HEK293 (cell line): ENCODE measurements at regions not wholly inside any gene's neighbourhood (a gene's known extent, or its start where the extent isn't known, plus 50 kb on each side); places are given as distances from the start of the nearest gene placed in this dataset.

ENCODE experiments used
- CTCF ChIA-PET: fragments of 350-600 bp; formaldehyde crosslinking; extraction: SDS; loops from one replicate; lab custom pipeline; 2021; ENCODE audit warnings: antibody characterized with exemption; lab: Yijun Ruan, JAX
- POLR2A ChIA-PET: fragments of 300-600 bp; formaldehyde crosslinking; extraction: SDS; loops from one replicate; lab custom pipeline; 2020; ENCODE audit warnings: antibody characterized with exemption, inconsistent platforms; lab: Yijun Ruan, JAX
- H3K27ac ChIP-seq: fragments of 200-500 bp; sonication (Bioruptor generic); 2 replicates; pipeline ENCODE4 v1.5.1; 2014; ENCODE audit warnings: low read depth, low read length, control low read depth, inconsistent platforms; ENCODE audit errors: extremely low read depth
- H3K36me3 ChIP-seq, 2 experiments: fragments of 200-500 bp in 1 of 2; sonication (Bioruptor generic) in 1 of 2; 1 replicate in 1 of 2; 2 replicates in 1 of 2; pipeline ENCODE4 v1.5.1; 2014 to 2017; ENCODE audit warnings: inconsistent platforms in 2 of 2, low read length in 2 of 2; ENCODE audit not compliant: control insufficient read depth in 2 of 2, insufficient read depth in 1 of 2
- H3K4me1 ChIP-seq: fragments of 200-500 bp; sonication (Bioruptor generic); 2 replicates; pipeline ENCODE4 v1.5.1; 2014; ENCODE audit warnings: mild to moderate bottlenecking, low read length, inconsistent platforms; ENCODE audit not compliant: control insufficient read depth, insufficient read depth
- H3K4me3 ChIP-seq: 2 replicates; pipeline ENCODE4 v1.5.1; 2011; ENCODE audit warnings: low read depth, mild to moderate bottlenecking, control low read depth, low read length, moderate library complexity
- H3K9me3 ChIP-seq: fragments of 200-500 bp; sonication (Bioruptor generic); 2 replicates; pipeline ENCODE4 v1.5.1; 2014; ENCODE audit warnings: low read depth, low read length, inconsistent platforms; ENCODE audit not compliant: control insufficient read depth, insufficient read depth
- GFI1B ChIP-seq: fragments of 450-650 bp; formaldehyde crosslinking; IDR thresholded peaks from 2 replicates; pipeline ENCODE4 v1.5.1; 2016; ENCODE audit warnings: missing biosample characterization, missing genetic modification characterization
- GLI4 ChIP-seq: fragments of 450-650 bp; formaldehyde crosslinking; IDR thresholded peaks from 2 replicates; pipeline ENCODE4 v1.5.1; 2016; ENCODE audit warnings: missing biosample characterization, missing genetic modification characterization
- SCRT2 ChIP-seq: fragments of 450-650 bp; formaldehyde crosslinking; IDR thresholded peaks from 2 replicates; pipeline ENCODE4 v1.5.1; 2016; ENCODE audit warnings: missing biosample characterization, missing genetic modification characterization
- SETDB1 ChIP-seq: IDR thresholded peaks from one replicate; pipeline ENCODE4 v1.6.1; 2017; ENCODE audit warnings: mild to moderate bottlenecking, low read length, moderate library complexity, mixed read lengths; ENCODE audit not compliant: insufficient read length
- ZNF133 ChIP-seq: fragments of 450-650 bp; formaldehyde crosslinking; IDR thresholded peaks from 2 replicates; pipeline ENCODE4 v1.5.1; 2016; ENCODE audit warnings: missing biosample characterization, missing genetic modification characterization
- ZNF155 ChIP-seq: fragments of 450-650 bp; formaldehyde crosslinking; IDR thresholded peaks from 2 replicates; pipeline ENCODE4 v1.5.1; 2016; ENCODE audit warnings: missing biosample characterization, missing genetic modification characterization
- ZNF175 ChIP-seq: fragments of 450-650 bp; formaldehyde crosslinking; IDR thresholded peaks from 2 replicates; pipeline ENCODE4 v1.5.1; 2016; ENCODE audit warnings: missing biosample characterization, missing genetic modification characterization
- ZNF184 ChIP-seq: fragments of 450-650 bp; IDR thresholded peaks from 2 replicates; pipeline ENCODE4 v1.5.1; 2018; ENCODE audit warnings: missing biosample characterization, mild to moderate bottlenecking, missing genetic modification characterization
- ZNF202 ChIP-seq: fragments of 450-650 bp; formaldehyde crosslinking; IDR thresholded peaks from 2 replicates; pipeline ENCODE4 v1.5.1; 2016; ENCODE audit warnings: missing biosample characterization, missing genetic modification characterization, borderline replicate concordance
- ZNF221 ChIP-seq: fragments of 450-650 bp; formaldehyde crosslinking; IDR thresholded peaks from 2 replicates; pipeline ENCODE4 v1.5.1; 2017; ENCODE audit warnings: missing biosample characterization, missing genetic modification characterization, borderline replicate concordance
- ZNF24 ChIP-seq: fragments of 450-650 bp; formaldehyde crosslinking; IDR thresholded peaks from 2 replicates; pipeline ENCODE4 v1.5.1; 2016; ENCODE audit warnings: missing biosample characterization, missing genetic modification characterization
- ZNF354C ChIP-seq: fragments of 450-650 bp; formaldehyde crosslinking; IDR thresholded peaks from 2 replicates; pipeline ENCODE4 v1.5.1; 2016; ENCODE audit warnings: missing biosample characterization, missing genetic modification characterization, low read depth, borderline replicate concordance
- ZNF362 ChIP-seq: fragments of 450-650 bp; formaldehyde crosslinking; IDR thresholded peaks from 2 replicates; pipeline ENCODE4 v1.5.1; 2016; ENCODE audit warnings: missing biosample characterization, missing genetic modification characterization
- ZNF560 ChIP-seq: fragments of 450-650 bp; formaldehyde crosslinking; IDR thresholded peaks from 2 replicates; pipeline ENCODE4 v1.5.1; 2017; ENCODE audit warnings: missing biosample characterization, missing genetic modification characterization, borderline replicate concordance
- ZNF571 ChIP-seq: fragments of 450-650 bp; formaldehyde crosslinking; IDR thresholded peaks from 2 replicates; pipeline ENCODE4 v1.5.0; 2017; ENCODE audit warnings: missing biosample characterization, missing genetic modification characterization
- ZNF792 ChIP-seq: fragments of 450-650 bp; formaldehyde crosslinking; IDR thresholded peaks from 2 replicates; pipeline ENCODE4 v1.5.1; 2016; ENCODE audit warnings: missing biosample characterization, missing genetic modification characterization
- ZNF837 ChIP-seq: fragments of 450-650 bp; formaldehyde crosslinking; IDR thresholded peaks from 2 replicates; pipeline ENCODE4 v1.5.1; 2016; ENCODE audit warnings: missing biosample characterization, missing genetic modification characterization
- ZSCAN5A ChIP-seq: fragments of 450-650 bp; formaldehyde crosslinking; IDR thresholded peaks from 2 replicates; pipeline ENCODE4 v1.5.1; 2016; ENCODE audit warnings: missing biosample characterization, missing genetic modification characterization
- TF ChIP-seq, protein P1 (sequence below): fragments of 450-650 bp; IDR thresholded peaks from 2 replicates; pipeline ENCODE4 v1.5.1; 2018; ENCODE audit warnings: missing biosample characterization, mild to moderate bottlenecking, missing genetic modification characterization
- TF ChIP-seq, protein P2 (sequence below): fragments of 450-650 bp; formaldehyde crosslinking; IDR thresholded peaks from 2 replicates; pipeline ENCODE4 v1.5.1; 2016; ENCODE audit warnings: missing biosample characterization, missing genetic modification characterization
- TF ChIP-seq, protein P3 (sequence below): fragments of 450-650 bp; formaldehyde crosslinking; IDR thresholded peaks from 2 replicates; pipeline ENCODE4 v1.5.1; 2016; ENCODE audit warnings: missing biosample characterization, missing genetic modification characterization, low read depth
- TF ChIP-seq, protein P4 (sequence below): fragments of 450-650 bp; formaldehyde crosslinking; IDR thresholded peaks from 2 replicates; pipeline ENCODE4 v1.5.1; 2016; ENCODE audit warnings: missing biosample characterization, missing genetic modification characterization

DNA sequence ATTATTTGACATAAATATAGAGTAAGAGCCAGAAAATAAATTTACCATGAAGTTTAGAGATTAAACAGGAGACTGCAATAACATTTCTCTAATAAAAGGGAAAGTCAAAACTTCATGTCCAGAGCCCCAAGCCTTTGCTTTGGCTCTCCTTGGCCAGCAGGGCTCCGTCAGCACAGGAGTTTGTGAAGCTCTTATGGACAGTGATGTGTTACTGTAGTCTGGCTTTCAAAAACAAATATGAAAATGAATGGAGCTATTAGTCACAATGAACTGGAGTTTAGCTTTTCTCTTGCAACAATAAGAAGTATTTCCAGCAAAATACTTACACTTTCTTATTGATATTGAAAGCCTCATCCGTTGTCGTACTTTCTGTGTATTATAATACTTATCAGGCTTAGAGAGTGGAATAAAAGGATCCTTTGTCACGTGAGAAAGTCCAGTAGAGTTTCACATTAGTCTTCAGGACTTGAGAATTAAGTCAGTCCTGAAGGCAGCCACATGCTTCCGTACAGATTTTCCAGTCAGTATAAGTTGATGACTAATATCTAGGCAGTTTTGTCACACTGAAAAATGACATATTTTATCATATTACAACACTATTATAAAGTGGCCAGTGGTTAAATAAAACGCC is 117.0 kb upstream of the PRL start:
- no peak overlapping the region for H3K4me3 ChIP-seq
- TF ChIP-seq, protein P1, sequence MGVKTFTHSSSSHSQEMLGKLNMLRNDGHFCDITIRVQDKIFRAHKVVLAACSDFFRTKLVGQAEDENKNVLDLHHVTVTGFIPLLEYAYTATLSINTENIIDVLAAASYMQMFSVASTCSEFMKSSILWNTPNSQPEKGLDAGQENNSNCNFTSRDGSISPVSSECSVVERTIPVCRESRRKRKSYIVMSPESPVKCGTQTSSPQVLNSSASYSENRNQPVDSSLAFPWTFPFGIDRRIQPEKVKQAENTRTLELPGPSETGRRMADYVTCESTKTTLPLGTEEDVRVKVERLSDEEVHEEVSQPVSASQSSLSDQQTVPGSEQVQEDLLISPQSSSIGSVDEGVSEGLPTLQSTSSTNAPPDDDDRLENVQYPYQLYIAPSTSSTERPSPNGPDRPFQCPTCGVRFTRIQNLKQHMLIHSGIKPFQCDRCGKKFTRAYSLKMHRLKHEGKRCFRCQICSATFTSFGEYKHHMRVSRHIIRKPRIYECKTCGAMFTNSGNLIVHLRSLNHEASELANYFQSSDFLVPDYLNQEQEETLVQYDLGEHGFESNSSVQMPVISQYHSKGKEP (tag by site-specific recombination), result no peak
- TF ChIP-seq ZNF560 (tag by site-specific recombination) (no peak), ZNF792 (tag by site-specific recombination) (no peak), ZNF155 (tag by site-specific recombination) (no peak), ZNF221 (tag by site-specific recombination) (no peak), ZNF24 (tag by site-specific recombination) (no peak), GLI4 (tag by site-specific recombination) (no peak), ZNF175 (no peak), GFI1B (tag by site-specific recombination) (no peak), ZNF202 (no peak), ZNF354C (no peak), ZNF571 (no peak), ZNF362 (no peak), ZNF184 (tag by site-specific recombination) (no peak), SCRT2 (tag by site-specific recombination) (no peak)
- TF ChIP-seq, protein P2, sequence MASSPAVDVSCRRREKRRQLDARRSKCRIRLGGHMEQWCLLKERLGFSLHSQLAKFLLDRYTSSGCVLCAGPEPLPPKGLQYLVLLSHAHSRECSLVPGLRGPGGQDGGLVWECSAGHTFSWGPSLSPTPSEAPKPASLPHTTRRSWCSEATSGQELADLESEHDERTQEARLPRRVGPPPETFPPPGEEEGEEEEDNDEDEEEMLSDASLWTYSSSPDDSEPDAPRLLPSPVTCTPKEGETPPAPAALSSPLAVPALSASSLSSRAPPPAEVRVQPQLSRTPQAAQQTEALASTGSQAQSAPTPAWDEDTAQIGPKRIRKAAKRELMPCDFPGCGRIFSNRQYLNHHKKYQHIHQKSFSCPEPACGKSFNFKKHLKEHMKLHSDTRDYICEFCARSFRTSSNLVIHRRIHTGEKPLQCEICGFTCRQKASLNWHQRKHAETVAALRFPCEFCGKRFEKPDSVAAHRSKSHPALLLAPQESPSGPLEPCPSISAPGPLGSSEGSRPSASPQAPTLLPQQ, result no peak
- TF ChIP-seq, protein P3, sequence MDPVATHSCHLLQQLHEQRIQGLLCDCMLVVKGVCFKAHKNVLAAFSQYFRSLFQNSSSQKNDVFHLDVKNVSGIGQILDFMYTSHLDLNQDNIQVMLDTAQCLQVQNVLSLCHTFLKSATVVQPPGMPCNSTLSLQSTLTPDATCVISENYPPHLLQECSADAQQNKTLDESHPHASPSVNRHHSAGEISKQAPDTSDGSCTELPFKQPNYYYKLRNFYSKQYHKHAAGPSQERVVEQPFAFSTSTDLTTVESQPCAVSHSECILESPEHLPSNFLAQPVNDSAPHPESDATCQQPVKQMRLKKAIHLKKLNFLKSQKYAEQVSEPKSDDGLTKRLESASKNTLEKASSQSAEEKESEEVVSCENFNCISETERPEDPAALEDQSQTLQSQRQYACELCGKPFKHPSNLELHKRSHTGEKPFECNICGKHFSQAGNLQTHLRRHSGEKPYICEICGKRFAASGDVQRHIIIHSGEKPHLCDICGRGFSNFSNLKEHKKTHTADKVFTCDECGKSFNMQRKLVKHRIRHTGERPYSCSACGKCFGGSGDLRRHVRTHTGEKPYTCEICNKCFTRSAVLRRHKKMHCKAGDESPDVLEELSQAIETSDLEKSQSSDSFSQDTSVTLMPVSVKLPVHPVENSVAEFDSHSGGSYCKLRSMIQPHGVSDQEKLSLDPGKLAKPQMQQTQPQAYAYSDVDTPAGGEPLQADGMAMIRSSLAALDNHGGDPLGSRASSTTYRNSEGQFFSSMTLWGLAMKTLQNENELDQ (tag by site-specific recombination), result no peak
- no peaks in the 10 kb centered on the region for H3K36me3 ChIP-seq
- no peaks in the 10 kb centered on the region for H3K4me1 ChIP-seq
- H3K27ac ChIP-seq, result no peak overlapping the region
- CTCF ChIA-PET, result interaction anchor here (1.4 kb wide), 1 partner anchor 18 kb away, joined by 3 read pairs; no protein-coding TSS in a partner anchor
- POLR2A ChIA-PET, result no interaction called here
- no peaks in the 10 kb centered on the region for H3K9me3 ChIP-seq

GRCh38 chr6:22418714-22419113 is 121.9 kb upstream of the PRL start:
- no peaks in the 10 kb centered on the region for H3K9me3 ChIP-seq

More at GRCh38 chr6:22418714-22419113, 121.9 kb upstream of the PRL start:
- Histone ChIP-seq H3K4me3 (no peak overlapping the region), H3K27ac (no peak overlapping the region), H3K4me1 (no peaks in the 10 kb centered on the region), H3K36me3 (no peaks in the 10 kb centered on the region)
- no peak for TF ChIP-seq SETDB1
- TF ChIP-seq ZNF133 (tag by site-specific recombination), result peak; percentile 91
- no peak for TF ChIP-seq ZNF837 (tag by site-specific recombination)
- TF ChIP-seq ZSCAN5A, result no peak
- TF ChIP-seq, protein P4, sequence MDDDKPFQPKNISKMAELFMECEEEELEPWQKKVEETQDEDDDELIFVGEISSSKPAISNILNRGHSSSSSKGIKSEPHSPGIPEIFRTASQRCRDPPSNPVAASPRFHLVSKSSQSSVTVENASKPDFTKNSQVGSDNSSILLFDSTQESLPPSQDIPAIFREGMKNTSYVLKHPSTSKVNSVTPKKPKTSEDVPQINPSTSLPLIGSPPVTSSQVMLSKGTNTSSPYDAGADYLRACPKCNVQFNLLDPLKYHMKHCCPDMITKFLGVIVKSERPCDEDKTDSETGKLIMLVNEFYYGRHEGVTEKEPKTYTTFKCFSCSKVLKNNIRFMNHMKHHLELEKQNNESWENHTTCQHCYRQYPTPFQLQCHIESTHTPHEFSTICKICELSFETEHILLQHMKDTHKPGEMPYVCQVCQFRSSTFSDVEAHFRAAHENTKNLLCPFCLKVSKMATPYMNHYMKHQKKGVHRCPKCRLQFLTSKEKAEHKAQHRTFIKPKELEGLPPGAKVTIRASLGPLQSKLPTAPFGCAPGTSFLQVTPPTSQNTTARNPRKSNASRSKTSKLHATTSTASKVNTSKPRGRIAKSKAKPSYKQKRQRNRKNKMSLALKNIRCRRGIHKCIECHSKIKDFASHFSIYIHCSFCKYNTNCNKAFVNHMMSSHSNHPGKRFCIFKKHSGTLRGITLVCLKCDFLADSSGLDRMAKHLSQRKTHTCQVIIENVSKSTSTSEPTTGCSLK (tag by site-specific recombination), result no peak
- POLR2A ChIA-PET, result no interaction called here
- CTCF ChIA-PET, result no interaction called here
